ENCODE measurements at regions not wholly inside any gene's neighbourhood (a gene's known extent, or its start where the extent isn't known, plus 50 kb on each side); places are given as distances from the start of the nearest gene placed in this dataset.
"Not testable (repeated sequence)": the region's sequence is repeated elsewhere in the genome, so short reads cannot be mapped to it uniquely, and the experiment has no call there.

DNA sequence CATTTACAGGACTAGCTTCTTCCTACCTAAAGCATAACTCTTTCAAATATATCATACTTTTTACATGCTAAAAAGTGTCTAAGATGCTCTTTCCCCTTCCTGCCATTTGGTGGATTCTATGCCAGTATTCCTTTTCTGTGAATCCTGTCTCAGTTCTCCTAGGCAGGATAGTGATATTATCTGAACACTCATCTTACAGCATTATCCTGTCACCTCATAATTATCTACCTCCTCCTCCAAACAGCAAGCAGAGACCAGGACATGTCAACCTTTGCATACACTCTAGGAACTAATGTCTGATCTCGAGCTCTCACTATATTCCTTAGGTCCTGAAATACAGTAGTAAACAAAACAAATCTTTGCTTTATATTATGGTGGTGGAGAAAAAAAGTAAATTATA is 275.5 kb downstream of the FAM181B start:
- TF ChIP-seq POLR2A (IDR thresholded peaks at IDR 0.05; ENCODE audit: low read depth, low read length) (no peak), POLR2AphosphoS5 (IDR thresholded peaks at IDR 0.05; ENCODE audit: low read depth, low read length) (no peak), TAF1 (IDR thresholded peaks at IDR 0.05; ENCODE audit: borderline replicate concordance, low read depth, low read length) (no peak)
- DNase-seq (ENCODE audit: insufficient read length) (no peak), FAIRE-seq (no peak)

DNA sequence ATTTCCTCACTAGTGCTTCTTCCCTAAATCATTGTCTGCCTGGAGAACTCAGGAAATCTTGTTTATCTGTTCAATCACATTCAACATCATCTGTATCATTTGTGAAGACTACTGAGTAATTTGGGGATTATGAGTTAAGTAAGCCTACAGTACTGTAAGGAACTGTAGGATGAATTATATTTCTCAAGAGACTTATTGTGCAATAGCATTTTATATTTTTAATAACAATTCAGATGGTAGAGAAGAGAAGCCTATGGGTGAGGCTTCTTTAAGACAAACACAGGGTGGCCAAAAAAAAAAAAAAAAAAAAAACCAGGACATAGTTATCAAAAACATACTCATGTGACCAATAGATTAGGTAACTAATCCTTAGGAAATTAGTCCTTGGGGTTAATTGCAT is 282.7 kb downstream of the FAM181B start:
- FAIRE-seq (no peak), DNase-seq (ENCODE audit: insufficient read length) (no peak)
- no peak for TF ChIP-seq POLR2A (IDR thresholded peaks at IDR 0.05; ENCODE audit: low read depth, low read length)

DNA sequence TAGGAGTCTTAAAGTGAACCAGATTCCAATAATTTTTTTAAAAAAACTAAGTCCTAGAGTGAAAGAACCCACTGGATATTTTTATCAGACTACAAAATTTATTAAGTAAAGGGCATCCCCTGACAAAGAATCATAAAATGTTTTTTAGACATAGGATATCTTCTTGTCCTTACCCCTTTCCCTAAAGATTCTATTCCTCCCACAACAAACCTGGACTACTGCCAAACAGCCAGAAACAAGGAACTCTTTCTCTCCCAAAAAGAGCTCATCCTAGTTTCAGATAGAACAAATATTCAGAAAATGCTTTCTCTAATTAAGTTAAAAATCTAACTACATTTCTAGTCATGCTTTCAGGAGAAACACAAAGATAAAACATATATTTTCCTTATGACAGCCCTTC is 327.1 kb downstream of the FAM181B start:
- no peak for DNase-seq (ENCODE audit: insufficient read length)
- FAIRE-seq = no peak
- TF ChIP-seq TAF1 (IDR thresholded peaks at IDR 0.05; ENCODE audit: borderline replicate concordance, low read depth, low read length) (no peak), POLR2A (IDR thresholded peaks at IDR 0.05; ENCODE audit: low read depth, low read length) (no peak), POLR2AphosphoS5 (IDR thresholded peaks at IDR 0.05; ENCODE audit: low read depth, low read length) (no peak)

DNA sequence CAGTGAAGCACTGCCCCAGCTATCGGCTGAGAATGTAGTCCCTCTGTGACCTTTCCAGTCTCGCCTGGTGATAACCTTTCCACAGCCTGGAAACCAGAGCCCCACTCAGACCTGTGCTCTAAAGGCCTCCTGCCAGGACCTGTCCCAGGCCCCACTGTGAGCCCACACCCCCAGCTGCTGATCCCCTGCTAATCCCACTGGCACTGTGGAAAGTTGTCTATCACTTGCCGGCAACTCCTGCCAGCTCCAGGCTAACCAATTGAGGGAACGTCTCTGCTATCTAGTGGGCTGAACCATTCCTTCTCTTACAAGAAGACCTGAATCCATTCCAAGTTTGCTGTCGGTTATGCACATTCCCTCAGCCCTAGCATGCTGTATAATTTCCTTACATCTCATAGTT is 328.2 kb downstream of the FAM181B start:
- no peak for FAIRE-seq
- TF ChIP-seq POLR2A (IDR thresholded peaks at IDR 0.05; ENCODE audit: low read depth, low read length) (no peak), TAF1 (IDR thresholded peaks at IDR 0.05; ENCODE audit: borderline replicate concordance, low read depth, low read length) (no peak), POLR2AphosphoS5 (IDR thresholded peaks at IDR 0.05; ENCODE audit: low read depth, low read length) (no peak)
- DNase-seq (ENCODE audit: insufficient read length) = no peak

DNA sequence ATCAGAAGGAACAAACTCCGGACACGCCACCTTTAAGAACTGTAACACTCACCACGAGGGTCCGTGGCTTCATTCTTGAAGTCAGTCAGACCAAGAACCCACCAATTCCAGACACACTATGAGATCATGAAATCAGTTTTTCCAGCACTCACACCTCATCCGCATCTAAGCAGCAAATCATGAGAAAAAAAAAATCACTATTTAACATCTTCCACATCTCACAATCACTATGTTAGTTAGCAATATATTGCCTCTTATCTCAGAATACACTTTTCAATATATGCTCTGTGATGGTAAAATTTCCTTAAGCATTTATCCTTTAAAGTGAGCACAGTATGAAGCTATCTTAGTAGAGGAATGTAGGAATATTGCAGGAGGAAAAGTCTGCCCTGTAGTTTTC is 328.7 kb downstream of the FAM181B start:
- TF ChIP-seq TAF1 (IDR thresholded peaks at IDR 0.05; ENCODE audit: borderline replicate concordance, low read depth, low read length) (no peak), POLR2AphosphoS5 (IDR thresholded peaks at IDR 0.05; ENCODE audit: low read depth, low read length) (no peak), POLR2A (IDR thresholded peaks at IDR 0.05; ENCODE audit: low read depth, low read length) (no peak)
- FAIRE-seq (no peak), DNase-seq (ENCODE audit: insufficient read length) (no peak)

DNA sequence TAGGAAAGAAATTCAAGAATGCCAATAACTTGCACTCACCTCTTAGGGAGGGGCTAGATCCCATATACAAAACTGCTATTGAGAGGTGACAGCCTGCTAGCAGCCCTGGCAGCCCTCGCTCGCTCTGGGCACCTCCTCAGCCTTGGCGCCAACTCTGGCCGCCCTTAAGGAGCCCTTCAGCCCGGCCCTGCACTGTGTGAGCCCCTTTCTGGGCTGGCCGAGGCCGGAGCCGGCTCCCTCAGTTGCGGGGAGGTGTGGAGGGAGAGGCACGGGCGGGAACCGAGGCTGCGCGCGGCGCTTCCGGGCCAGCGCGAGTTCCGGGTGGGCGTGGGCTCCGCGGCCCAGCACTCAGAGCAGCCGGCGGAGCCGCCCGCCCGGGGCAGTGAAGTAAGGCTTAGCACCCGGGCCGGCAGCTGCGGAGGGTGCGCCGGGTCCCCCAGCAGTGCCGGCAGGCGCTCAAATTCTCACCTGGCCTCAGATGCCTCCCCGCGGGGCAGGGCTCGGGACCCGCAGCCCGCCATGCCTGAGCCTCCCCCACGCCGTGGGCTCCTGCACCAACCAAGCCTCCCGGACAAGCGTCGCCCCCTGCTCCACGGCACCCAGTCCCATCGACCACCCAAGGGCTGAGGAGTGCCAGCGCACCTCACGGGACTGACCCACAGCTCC is 329.9 kb downstream of the FAM181B start:
- TF ChIP-seq POLR2AphosphoS5 (IDR thresholded peaks at IDR 0.05; ENCODE audit: low read depth, low read length) (no peak), POLR2A (IDR thresholded peaks at IDR 0.05; ENCODE audit: low read depth, low read length) (no peak), TAF1 (IDR thresholded peaks at IDR 0.05; ENCODE audit: borderline replicate concordance, low read depth, low read length) (no peak)
- FAIRE-seq = no peak
- DNase-seq (ENCODE audit: insufficient read length) = no peak

DNA sequence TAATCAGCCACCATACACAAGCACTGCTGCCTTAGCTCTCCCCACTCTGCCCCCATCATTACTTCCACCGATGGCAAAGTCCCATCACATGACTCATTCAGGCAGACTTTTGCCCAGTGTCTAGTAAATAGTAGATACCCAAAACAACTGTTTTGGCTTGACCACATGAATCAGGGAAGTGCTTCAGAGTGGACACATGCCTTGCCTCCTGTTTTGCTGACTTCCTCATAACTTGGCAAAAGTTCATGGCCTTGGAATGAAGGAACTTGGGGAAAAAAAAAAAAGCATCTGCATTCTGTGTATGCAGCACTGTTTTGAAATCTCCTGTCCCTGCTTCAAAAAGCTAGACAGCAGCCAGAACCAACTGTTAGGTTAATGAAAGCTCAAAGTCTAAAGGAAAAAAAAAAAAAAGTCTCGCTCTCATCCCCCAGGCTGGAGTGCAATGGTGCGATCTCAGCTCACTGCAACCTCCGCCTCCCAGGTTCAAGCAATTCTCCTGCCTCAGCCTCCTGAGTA is 335.3 kb downstream of the FAM181B start:
- TF ChIP-seq TAF1 (IDR thresholded peaks at IDR 0.05; ENCODE audit: borderline replicate concordance, low read depth, low read length) (no peak), POLR2AphosphoS5 (IDR thresholded peaks at IDR 0.05; ENCODE audit: low read depth, low read length) (no peak), POLR2A (IDR thresholded peaks at IDR 0.05; ENCODE audit: low read depth, low read length) (no peak)
- DNase-seq (ENCODE audit: insufficient read length) (no peak), FAIRE-seq (no peak)

DNA sequence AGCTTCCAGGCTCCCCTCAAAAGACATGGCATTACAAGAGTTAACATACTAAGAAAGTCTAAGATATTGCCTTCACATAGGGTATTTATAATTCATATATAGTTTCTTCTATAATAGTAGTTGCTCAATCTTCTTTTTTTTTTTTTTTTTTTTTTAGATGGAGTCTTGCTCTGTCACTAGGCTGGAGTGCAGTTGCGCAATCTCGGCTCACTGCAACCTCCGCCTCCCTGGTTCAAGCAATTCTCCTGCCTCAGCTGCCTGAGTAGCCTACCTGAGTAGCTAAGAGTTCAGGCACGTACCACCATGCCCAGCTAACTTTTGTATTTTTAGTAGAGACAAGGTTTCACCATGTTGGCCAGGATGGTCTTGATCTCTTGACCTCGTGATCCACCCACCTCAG is 337.0 kb downstream of the FAM181B start:
- FAIRE-seq; DNase-seq (ENCODE audit: insufficient read length): not testable (repeated sequence)

DNA sequence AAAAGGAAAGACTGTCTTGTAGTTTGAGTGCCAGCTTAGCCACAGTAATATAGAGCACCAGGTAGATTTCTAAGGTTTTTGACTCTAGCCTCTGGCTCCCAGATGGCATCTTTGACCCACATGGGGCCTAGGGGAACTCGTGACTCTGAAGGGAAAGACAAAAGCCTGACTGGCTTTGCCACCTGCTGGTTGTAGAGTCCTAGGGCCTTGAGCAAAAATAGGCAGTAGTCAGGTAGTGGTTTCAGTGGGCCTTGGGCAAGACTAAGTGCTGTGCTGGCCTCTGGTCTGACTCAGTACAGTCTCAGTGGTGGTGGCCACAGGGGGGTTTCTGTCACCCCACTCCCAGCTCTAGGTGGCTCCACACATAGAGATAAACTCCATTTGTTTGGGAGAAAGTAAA is 349.4 kb downstream of the FAM181B start:
- FAIRE-seq (no peak), DNase-seq (ENCODE audit: insufficient read length) (no peak)
- no peak for TF ChIP-seq POLR2A (IDR thresholded peaks at IDR 0.05; ENCODE audit: low read depth, low read length)
- TF ChIP-seq POLR2AphosphoS5 (IDR thresholded peaks at IDR 0.05; ENCODE audit: low read depth, low read length) = no peak
- TF ChIP-seq TAF1 (IDR thresholded peaks at IDR 0.05; ENCODE audit: borderline replicate concordance, low read depth, low read length) = no peak

DNA sequence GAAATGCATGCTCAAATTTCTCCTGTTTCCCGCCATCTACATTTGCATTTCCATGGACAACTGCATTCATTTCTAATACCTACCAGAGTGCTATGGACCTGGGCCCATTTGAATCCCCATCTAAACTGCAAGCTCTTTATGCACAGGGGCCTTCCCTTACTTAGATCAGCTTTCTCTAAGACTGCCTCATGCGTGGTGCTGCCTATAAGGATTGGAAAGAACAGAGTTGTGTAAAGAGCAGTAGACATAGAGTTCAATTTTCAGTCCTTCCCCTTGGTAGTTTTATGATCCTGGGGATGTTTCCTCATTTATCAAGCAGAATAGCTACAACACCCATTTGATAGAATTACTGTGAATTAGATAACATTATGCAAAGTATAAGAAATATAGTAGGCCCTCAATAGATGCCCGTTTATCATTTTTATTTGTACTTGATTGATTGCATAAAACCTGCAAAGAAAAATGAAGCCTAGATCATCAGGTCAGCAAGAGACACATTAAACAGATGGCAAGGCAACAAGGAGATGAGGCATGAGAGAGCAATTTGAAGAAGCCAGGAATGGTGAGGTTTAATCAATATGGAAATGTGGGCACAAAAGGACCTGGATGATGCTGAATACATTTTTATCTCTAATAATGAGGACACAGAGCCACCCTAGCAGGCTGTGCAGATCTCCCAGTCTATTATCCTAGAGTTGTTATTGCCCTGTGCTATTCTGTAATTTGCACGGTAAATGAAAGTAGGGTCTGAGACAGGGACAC is 359.7 kb downstream of the FAM181B start:
- no peak for TF ChIP-seq POLR2A (IDR thresholded peaks at IDR 0.05; ENCODE audit: low read depth, low read length)
- no peak for TF ChIP-seq POLR2AphosphoS5 (IDR thresholded peaks at IDR 0.05; ENCODE audit: low read depth, low read length)
- TF ChIP-seq TAF1 (IDR thresholded peaks at IDR 0.05; ENCODE audit: borderline replicate concordance, low read depth, low read length) = no peak
- DNase-seq (ENCODE audit: insufficient read length) (no peak), FAIRE-seq (no peak)

DNA sequence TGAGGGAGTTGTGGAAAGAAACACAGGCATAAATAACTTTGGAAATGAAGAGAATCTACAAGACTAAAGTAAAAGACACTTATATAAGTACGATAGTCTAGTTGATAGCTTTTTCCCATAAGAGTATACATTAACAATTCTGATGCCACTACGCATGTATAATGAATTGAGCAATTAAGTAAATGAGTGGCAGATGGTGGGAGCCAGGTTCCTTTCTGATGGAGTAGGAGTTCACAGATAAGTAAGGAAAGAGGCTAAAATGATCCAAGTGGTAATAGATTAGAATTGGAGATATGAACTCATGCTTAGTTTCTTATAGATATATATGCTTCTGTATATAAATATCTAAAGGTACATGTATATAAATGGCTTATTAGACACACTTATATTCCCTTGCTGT is 368.3 kb downstream of the FAM181B start:
- DNase-seq (ENCODE audit: insufficient read length) = no peak
- no peak for FAIRE-seq
- TF ChIP-seq POLR2A (IDR thresholded peaks at IDR 0.05; ENCODE audit: low read depth, low read length) (no peak), TAF1 (IDR thresholded peaks at IDR 0.05; ENCODE audit: borderline replicate concordance, low read depth, low read length) (no peak), POLR2AphosphoS5 (IDR thresholded peaks at IDR 0.05; ENCODE audit: low read depth, low read length) (no peak)

DNA sequence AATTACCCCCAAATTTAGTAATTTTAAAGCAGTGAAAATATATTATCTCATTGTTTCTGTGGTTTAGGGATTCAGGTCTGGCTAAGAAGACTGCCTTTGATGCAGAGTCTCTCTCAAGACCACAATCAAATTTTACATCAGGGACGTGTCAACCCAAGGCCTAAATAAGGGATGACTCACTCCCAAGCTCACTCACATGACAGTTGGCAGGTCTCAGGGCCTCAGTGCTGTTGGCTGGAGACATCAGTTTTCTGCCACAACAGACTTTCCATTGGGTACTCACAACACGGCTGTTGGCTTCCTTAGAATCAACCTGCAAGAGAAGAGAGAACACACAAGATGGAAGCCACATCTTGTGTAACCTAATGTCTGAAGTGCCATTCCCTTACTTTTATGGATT is 377.3 kb downstream of the FAM181B start:
- DNase-seq (ENCODE audit: insufficient read length) = no peak
- no peak for FAIRE-seq
- no peak for TF ChIP-seq POLR2AphosphoS5 (IDR thresholded peaks at IDR 0.05; ENCODE audit: low read depth, low read length)
- no peak for TF ChIP-seq POLR2A (IDR thresholded peaks at IDR 0.05; ENCODE audit: low read depth, low read length)
- TF ChIP-seq TAF1 (IDR thresholded peaks at IDR 0.05; ENCODE audit: borderline replicate concordance, low read depth, low read length) = no peak

Data from GM12892 (cell line).